Endothelial cell (in vitro differentiated cells): ENCODE measurements at regions not wholly inside any gene's neighbourhood (a gene's known extent, or its start where the extent isn't known, plus 50 kb on each side); places are given as distances from the start of the nearest gene placed in this dataset. TPM values are rescaled to one million over a fixed set of nuclear protein-coding genes. Genes with fewer than 3 reads are reported as not detected.
"Not testable (repeated sequence)": the region's sequence is repeated elsewhere in the genome, so short reads cannot be mapped to it uniquely, and the experiment has no call there.

Experiments
- DNase-seq: peaks from one replicate; pipeline ENCODE4 v3.0.0; 2021; ENCODE audit warnings: low spot score
- H3K27ac Mint-ChIP-seq: one replicate; pipeline ENCODE4 v1.8.0; 2021; ENCODE audit warnings: mixed read lengths, inconsistent platforms; ENCODE audit not compliant: unreplicated experiment
- H3K27me3 Mint-ChIP-seq: one replicate; pipeline ENCODE4 v1.8.0; 2021; ENCODE audit warnings: mild to moderate bottlenecking, moderate library complexity, mixed read lengths, inconsistent platforms; ENCODE audit not compliant: unreplicated experiment
- H3K36me3 Mint-ChIP-seq: one replicate; pipeline ENCODE4 v1.8.0; 2021; ENCODE audit warnings: mild to moderate bottlenecking, low read depth, mixed read lengths, inconsistent platforms; ENCODE audit not compliant: unreplicated experiment
- H3K4me1 Mint-ChIP-seq: one replicate; pipeline ENCODE4 v1.8.0; 2021; ENCODE audit warnings: mild to moderate bottlenecking, mixed read lengths, inconsistent platforms; ENCODE audit not compliant: unreplicated experiment
- H3K4me3 Mint-ChIP-seq: one replicate; pipeline ENCODE4 v1.8.0; 2021; ENCODE audit warnings: mild to moderate bottlenecking, mixed read lengths, inconsistent platforms; ENCODE audit not compliant: unreplicated experiment
- H3K9me3 Mint-ChIP-seq: one replicate; pipeline ENCODE4 v1.8.0; 2021; ENCODE audit warnings: mixed read lengths, inconsistent platforms; ENCODE audit not compliant: unreplicated experiment
- CTCF ChIP-seq: fragments of 200-600 bp; sonication (generic); IDR thresholded peaks from one replicate; pipeline ENCODE4 v1.5.0; 2021; ENCODE audit warnings: antibody characterized with exemption; ENCODE audit not compliant: unreplicated experiment
- microRNA-seq: library from miRNA; unstranded; fragments of <30 nt; microRNA quantifications from one replicate; pipeline ENCODE4, GENCODE V29; 2020; ENCODE audit not compliant: unreplicated experiment

GRCh38 chr3:110995461-110996231, 76.0 kb upstream of the NECTIN3 start:
- Mint-ChIP-seq H3K27ac (no peak overlapping the region), H3K9me3 (no peaks in the 10 kb centered on the region), H3K27me3 (no peaks in the 10 kb centered on the region), H3K4me1 (peaks cover 4% of the 10 kb centered on the region), H3K36me3 (no peaks in the 10 kb centered on the region), H3K4me3 (no peak overlapping the region)
- no peak for DNase-seq
- TF ChIP-seq CTCF, result no peak

- not testable (repeated sequence) for H3K9me3 Mint-ChIP-seq, H3K27ac Mint-ChIP-seq, H3K4me1 Mint-ChIP-seq, DNase-seq, H3K27me3 Mint-ChIP-seq, H3K4me3 Mint-ChIP-seq, H3K36me3 Mint-ChIP-seq
These were observed 72.8 kb upstream of the NECTIN3 start for GRCh38 chr3:110998766-110999165.

- H3K9me3 Mint-ChIP-seq, H3K4me1 Mint-ChIP-seq, H3K36me3 Mint-ChIP-seq, H3K4me3 Mint-ChIP-seq, DNase-seq, H3K27me3 Mint-ChIP-seq, H3K27ac Mint-ChIP-seq: not testable (repeated sequence)
These were observed 65.1 kb upstream of the NECTIN3 start for GRCh38 chr3:111006485-111006884.

- Mint-ChIP-seq H3K27me3 (peaks cover 2% of the 10 kb centered on the region), H3K27ac (no peak overlapping the region), H3K4me1 (peaks cover 6% of the 10 kb centered on the region), H3K36me3 (no peaks in the 10 kb centered on the region), H3K4me3 (no peak overlapping the region), H3K9me3 (no peaks in the 10 kb centered on the region)
- no peak for TF ChIP-seq CTCF
- peak; percentile 22 for DNase-seq
These were observed 59.0 kb upstream of the NECTIN3 start for GRCh38 chr3:111012388-111013248.

Small RNA genes lying in the stretch of these regions (microRNA-seq; reads per million reads assigned to microRNA genes)
- gene MIR4445, result not detected
